Muscle of leg (tissue), 3 donors: ENCODE measurements at regions not wholly inside any gene's neighbourhood (a gene's known extent, or its start where the extent isn't known, plus 50 kb on each side); places are given as distances from the start of the nearest gene placed in this dataset.
A peak's percentile ranks its signal among the peaks of the same experiment; 100 is the strongest.

Experiments
- DNase-seq: peaks from one replicate; pipeline ENCODE4 v3.0.0; 2013
- H3K27ac ChIP-seq: one replicate; pipeline ENCODE4 v1.5.1; 2013; ENCODE audit warnings: mild to moderate bottlenecking, low read length, control low read depth
- H3K27me3 ChIP-seq: one replicate; pipeline ENCODE4 v1.6.1; 2013; ENCODE audit warnings: low read length; ENCODE audit not compliant: control insufficient read depth, insufficient read depth
- H3K36me3 ChIP-seq: one replicate; pipeline ENCODE4 v1.6.1; 2013; ENCODE audit warnings: low read length; ENCODE audit not compliant: control insufficient read depth, insufficient read depth
- H3K4me1 ChIP-seq: one replicate; pipeline ENCODE4 v1.6.1; 2013; ENCODE audit warnings: low read length; ENCODE audit not compliant: control insufficient read depth, insufficient read depth
- H3K4me3 ChIP-seq: one replicate; pipeline ENCODE4 v1.5.1; 2013; ENCODE audit warnings: low read length, control low read depth
- H3K9me3 ChIP-seq: replicated peaks from 2 replicates; pipeline ENCODE4 v1.6.1; 2013; ENCODE audit warnings: low read depth, low read length; ENCODE audit not compliant: control insufficient read depth
- WGBS: methylation state at CpG from one replicate; pipeline ENCODE4 v1.1.5; 2013; ENCODE audit warnings: missing lambda C conversion rate; ENCODE audit not compliant: insufficient coverage; 5-methylcytosine and 5-hydroxymethylcytosine counted together

- no peak overlapping the region for H3K27ac ChIP-seq
Measured at GRCh38 chr6:105896821-105897095, 189.4 kb upstream of the PRDM1 start.

GRCh38 chr6:105896052-105896820 lies 189.9 kb upstream of the PRDM1 start:
- WGBS: 51% methylated on average over 8 of the region's 12 CpGs
- H3K27me3 ChIP-seq: no peaks in the 10 kb centered on the region
- no peaks in the 10 kb centered on the region for H3K9me3 ChIP-seq
- H3K4me1 ChIP-seq: peaks cover 7% of the 10 kb centered on the region
- no peak overlapping the region for H3K4me3 ChIP-seq
- DNase-seq: peak; percentile 88
- no peak overlapping the region for H3K27ac ChIP-seq
- no peaks in the 10 kb centered on the region for H3K36me3 ChIP-seq

More at GRCh38 chr6:105896821-105897095, 189.4 kb upstream of the PRDM1 start:
- H3K9me3 ChIP-seq: no peaks in the 10 kb centered on the region
- no peaks in the 10 kb centered on the region for H3K27me3 ChIP-seq
- H3K4me1 ChIP-seq: peaks cover 7% of the 10 kb centered on the region
- no peak for DNase-seq
- H3K36me3 ChIP-seq: no peaks in the 10 kb centered on the region
- WGBS: 91% methylated on average over 1 of the region's 3 CpGs
- H3K4me3 ChIP-seq: no peak overlapping the region

- no peaks in the 10 kb centered on the region for H3K9me3 ChIP-seq
- WGBS: no CpG with 5 or more reads among the region's 1 CpG
- H3K27ac ChIP-seq: no peak overlapping the region
- H3K4me3 ChIP-seq: no peak overlapping the region
- no peaks in the 10 kb centered on the region for H3K27me3 ChIP-seq
- H3K4me1 ChIP-seq: peaks cover 3% of the 10 kb centered on the region
- DNase-seq: no peak
- no peaks in the 10 kb centered on the region for H3K36me3 ChIP-seq
Measured at GRCh38 chr6:105894556-105894955, 191.6 kb upstream of the PRDM1 start.

GRCh38 chr6:105893741-105894140 lies 192.4 kb upstream of the PRDM1 start:
- H3K4me1 ChIP-seq: peaks cover 3% of the 10 kb centered on the region
- WGBS: 73% methylated on average over 4 of the region's 7 CpGs
- H3K9me3 ChIP-seq: no peaks in the 10 kb centered on the region
- H3K27ac ChIP-seq: no peak overlapping the region
- H3K27me3 ChIP-seq: no peaks in the 10 kb centered on the region
- H3K36me3 ChIP-seq: no peaks in the 10 kb centered on the region
- no peak overlapping the region for H3K4me3 ChIP-seq
- DNase-seq: no peak

- no peaks in the 10 kb centered on the region for H3K27me3 ChIP-seq
- no peak for DNase-seq
- WGBS: no CpG with 5 or more reads among the region's 3 CpGs
- no peak overlapping the region for H3K4me3 ChIP-seq
- H3K9me3 ChIP-seq: no peaks in the 10 kb centered on the region
- H3K36me3 ChIP-seq: no peaks in the 10 kb centered on the region
- no peak overlapping the region for H3K27ac ChIP-seq
- peaks cover 3% of the 10 kb centered on the region for H3K4me1 ChIP-seq
Measured at GRCh38 chr6:105892577-105893262, 193.4 kb upstream of the PRDM1 start.

- DNase-seq: no peak
- H3K4me3 ChIP-seq: no peak overlapping the region
- WGBS: 80% methylated on average over 2 of the region's 4 CpGs
- H3K4me1 ChIP-seq: no peaks in the 10 kb centered on the region
- H3K27ac ChIP-seq: no peak overlapping the region
- H3K36me3 ChIP-seq: no peaks in the 10 kb centered on the region
- no peaks in the 10 kb centered on the region for H3K9me3 ChIP-seq
- H3K27me3 ChIP-seq: no peaks in the 10 kb centered on the region
Measured at GRCh38 chr6:105890521-105891244, 195.5 kb upstream of the PRDM1 start.

GRCh38 chr6:105889902-105890301 lies 196.2 kb upstream of the PRDM1 start:
- H3K4me3 ChIP-seq: no peak overlapping the region
- no peak overlapping the region for H3K27ac ChIP-seq
- H3K9me3 ChIP-seq: no peaks in the 10 kb centered on the region
- H3K4me1 ChIP-seq: no peaks in the 10 kb centered on the region
- no peaks in the 10 kb centered on the region for H3K36me3 ChIP-seq
- no peaks in the 10 kb centered on the region for H3K27me3 ChIP-seq
- DNase-seq: no peak
- WGBS: no CpG with 5 or more reads among the region's 2 CpGs

- peaks cover 2% of the 10 kb centered on the region for H3K4me1 ChIP-seq
- 75% methylated on average over 1 of the region's 7 CpGs for WGBS
- H3K9me3 ChIP-seq: no peaks in the 10 kb centered on the region
- no peaks in the 10 kb centered on the region for H3K27me3 ChIP-seq
- H3K36me3 ChIP-seq: no peaks in the 10 kb centered on the region
- no peak overlapping the region for H3K27ac ChIP-seq
- DNase-seq: no peak
- no peak overlapping the region for H3K4me3 ChIP-seq
Measured at GRCh38 chr6:105886814-105887544, 199.2 kb upstream of the PRDM1 start.

GRCh38 chr6:105886066-105886813 lies 199.9 kb upstream of the PRDM1 start:
- no peak for DNase-seq
- no CpG with 5 or more reads among the region's 7 CpGs for WGBS
- no peaks in the 10 kb centered on the region for H3K9me3 ChIP-seq
- no peak overlapping the region for H3K4me3 ChIP-seq
- no peaks in the 10 kb centered on the region for H3K36me3 ChIP-seq
- H3K4me1 ChIP-seq: peaks cover 2% of the 10 kb centered on the region
- no peak overlapping the region for H3K27ac ChIP-seq
- no peaks in the 10 kb centered on the region for H3K27me3 ChIP-seq
